ENCODE measurements at regions not wholly inside any gene's neighbourhood (a gene's known extent, or its start where the extent isn't known, plus 50 kb on each side); places are given as distances from the start of the nearest gene placed in this dataset.

DNA sequence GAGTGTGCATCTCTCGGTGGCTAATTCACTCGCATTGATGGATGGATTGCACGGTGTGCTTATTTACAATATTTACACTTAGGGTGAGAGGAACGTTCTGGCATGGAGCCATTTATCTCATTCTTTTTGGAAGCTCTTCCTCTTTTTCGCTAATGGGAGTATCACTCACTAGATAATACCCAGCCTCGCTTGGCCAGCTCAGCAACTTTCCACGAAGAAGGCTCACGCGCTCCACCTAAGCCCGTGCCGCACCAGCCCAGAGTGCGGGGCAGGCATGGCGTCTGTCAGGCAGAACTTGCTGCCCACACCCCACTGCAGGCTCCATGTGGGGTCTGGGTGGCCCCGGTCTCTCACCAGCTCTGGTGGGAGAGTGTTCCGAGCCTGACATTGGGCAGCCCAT, 484.9 kb downstream of the NPHP4 start:
- Histone ChIP-seq H3K4me2 (ENCODE audit: extremely low read depth, insufficient read depth, low read length) (no peak overlapping the region), H2AFZ (ENCODE audit: low read length) (no peak overlapping the region), H3K4me1 (ENCODE audit: control insufficient read depth, extremely low read depth, insufficient read depth, low read length) (no peaks in the 10 kb centered on the region), H3K4me3 (replicated peaks in 1 of 4; ENCODE audit: control extremely low read depth in 1 of 4, insufficient read depth in 1 of 4, low read depth in 3 of 4, low read length in 4 of 4) (no peak overlapping the region), H3K9me3 (ENCODE audit: control insufficient read depth, insufficient read depth, low read depth, low read length) (no peaks in the 10 kb centered on the region), H3K79me2 (ENCODE audit: control insufficient read depth, insufficient read depth, low read length) (no peaks in the 10 kb centered on the region), H3K27me3 (ENCODE audit: control insufficient read depth, insufficient read depth, low read length) (no peaks in the 10 kb centered on the region), H4K20me1 (ENCODE audit: control insufficient read depth, extremely low read depth, insufficient read depth, low read length) (no peaks in the 10 kb centered on the region), H3K27ac (ENCODE audit: insufficient read depth, low read length) (no peak overlapping the region), H3K9ac (ENCODE audit: insufficient read depth, low read length) (no peak overlapping the region), H3K36me3 (ENCODE audit: control insufficient read depth, insufficient read depth, low read length) (no peaks in the 10 kb centered on the region)
- no peak for DNase-seq (ENCODE audit: low read depth in 2 of 2)
- TF ChIP-seq EZH2 (IDR thresholded peaks at IDR 0.05; ENCODE audit: low read length, missing control alignments) (no peak), CTCF (conservative IDR thresholded peaks at IDR 0.05 in 1 of 2, IDR thresholded peaks at IDR 0.05 in 1 of 2; ENCODE audit: low read depth in 1 of 2, low read length in 2 of 2) (no peak)

GRCh38 chr1:5506634-5507033, 485.6 kb downstream of the NPHP4 start:
- Histone ChIP-seq H3K9me3 (ENCODE audit: control insufficient read depth, insufficient read depth, low read depth, low read length) (no peaks in the 10 kb centered on the region), H3K4me3 (replicated peaks in 1 of 4; ENCODE audit: control extremely low read depth in 1 of 4, insufficient read depth in 1 of 4, low read depth in 3 of 4, low read length in 4 of 4) (no peak overlapping the region), H4K20me1 (ENCODE audit: control insufficient read depth, extremely low read depth, insufficient read depth, low read length) (no peaks in the 10 kb centered on the region)

DNA sequence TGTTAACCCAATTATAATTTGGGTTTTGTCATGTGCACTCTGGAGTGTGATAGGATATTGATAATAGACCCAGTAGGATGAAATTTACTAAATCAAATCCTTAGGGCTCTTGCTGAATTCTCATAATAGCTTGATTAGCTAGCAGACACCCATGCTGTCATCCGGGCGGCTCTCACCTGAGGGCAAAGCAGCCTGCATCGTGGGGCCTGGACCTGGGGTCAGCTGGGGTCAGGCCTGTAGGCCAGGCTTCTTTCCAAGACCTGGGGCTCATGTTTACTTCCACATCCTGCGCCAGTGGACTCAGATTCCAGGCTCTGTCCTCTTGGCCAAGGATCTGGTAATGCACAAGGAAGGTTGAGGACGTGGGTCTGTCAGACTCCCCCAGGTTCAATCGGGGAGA, 486.3 kb downstream of the NPHP4 start:
- Histone ChIP-seq H3K79me2 (ENCODE audit: control insufficient read depth, insufficient read depth, low read length) (no peaks in the 10 kb centered on the region), H3K4me2 (ENCODE audit: extremely low read depth, insufficient read depth, low read length) (no peak overlapping the region), H3K4me1 (ENCODE audit: control insufficient read depth, extremely low read depth, insufficient read depth, low read length) (no peaks in the 10 kb centered on the region), H3K27me3 (ENCODE audit: control insufficient read depth, insufficient read depth, low read length) (no peaks in the 10 kb centered on the region), H3K9me3 (ENCODE audit: control insufficient read depth, insufficient read depth, low read depth, low read length) (no peaks in the 10 kb centered on the region), H3K36me3 (ENCODE audit: control insufficient read depth, insufficient read depth, low read length) (no peaks in the 10 kb centered on the region), H3K27ac (ENCODE audit: insufficient read depth, low read length) (no peak overlapping the region), H3K9ac (ENCODE audit: insufficient read depth, low read length) (no peak overlapping the region), H4K20me1 (ENCODE audit: control insufficient read depth, extremely low read depth, insufficient read depth, low read length) (no peaks in the 10 kb centered on the region), H2AFZ (ENCODE audit: low read length) (no peak overlapping the region), H3K4me3 (replicated peaks in 1 of 4; ENCODE audit: control extremely low read depth in 1 of 4, insufficient read depth in 1 of 4, low read depth in 3 of 4, low read length in 4 of 4) (no peak overlapping the region)
- TF ChIP-seq EZH2 (IDR thresholded peaks at IDR 0.05; ENCODE audit: low read length, missing control alignments) (no peak), CTCF (conservative IDR thresholded peaks at IDR 0.05 in 1 of 2, IDR thresholded peaks at IDR 0.05 in 1 of 2; ENCODE audit: low read depth in 1 of 2, low read length in 2 of 2) (no peak)
- DNase-seq (ENCODE audit: low read depth in 2 of 2) = no peak

More at GRCh38 chr1:5506634-5507033, 485.6 kb downstream of the NPHP4 start:
- Histone ChIP-seq H3K27me3 (ENCODE audit: control insufficient read depth, insufficient read depth, low read length) (no peaks in the 10 kb centered on the region), H2AFZ (ENCODE audit: low read length) (no peak overlapping the region), H3K4me2 (ENCODE audit: extremely low read depth, insufficient read depth, low read length) (no peak overlapping the region), H3K27ac (ENCODE audit: insufficient read depth, low read length) (no peak overlapping the region), H3K79me2 (ENCODE audit: control insufficient read depth, insufficient read depth, low read length) (no peaks in the 10 kb centered on the region), H3K36me3 (ENCODE audit: control insufficient read depth, insufficient read depth, low read length) (no peaks in the 10 kb centered on the region), H3K9ac (ENCODE audit: insufficient read depth, low read length) (no peak overlapping the region), H3K4me1 (ENCODE audit: control insufficient read depth, extremely low read depth, insufficient read depth, low read length) (no peaks in the 10 kb centered on the region)
- no peak for DNase-seq (ENCODE audit: low read depth in 2 of 2)
- no peak for TF ChIP-seq EZH2 (IDR thresholded peaks at IDR 0.05; ENCODE audit: low read length, missing control alignments)
- no peak for TF ChIP-seq CTCF (conservative IDR thresholded peaks at IDR 0.05 in 1 of 2, IDR thresholded peaks at IDR 0.05 in 1 of 2; ENCODE audit: low read depth in 1 of 2, low read length in 2 of 2)

Measured in fibroblast of lung (primary cell).